ENCODE measurements at regions not wholly inside any gene's neighbourhood (a gene's known extent, or its start where the extent isn't known, plus 50 kb on each side); places are given as distances from the start of the nearest gene placed in this dataset.

DNA sequence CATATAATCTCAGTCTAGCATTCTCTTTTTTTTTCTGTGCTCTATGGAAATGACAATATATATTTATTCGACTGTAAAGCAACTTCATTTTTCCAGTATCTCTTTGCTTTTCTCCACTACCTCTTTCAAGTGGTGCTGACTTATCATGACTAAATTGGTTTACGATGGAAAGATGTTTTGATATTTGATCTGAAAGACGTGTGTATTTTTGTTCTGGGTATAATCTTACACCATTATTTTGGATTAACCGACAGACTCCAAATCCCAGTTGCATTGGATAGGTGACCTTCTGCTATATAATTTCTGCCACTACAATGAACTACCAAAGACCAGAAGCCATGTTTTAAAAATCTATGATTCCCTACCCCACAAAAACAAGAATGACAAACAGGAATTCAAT, 380.5 kb upstream of the NFE2L3 start:
- no peak for DNase-seq (ENCODE audit: low read depth, low spot score)

DNA sequence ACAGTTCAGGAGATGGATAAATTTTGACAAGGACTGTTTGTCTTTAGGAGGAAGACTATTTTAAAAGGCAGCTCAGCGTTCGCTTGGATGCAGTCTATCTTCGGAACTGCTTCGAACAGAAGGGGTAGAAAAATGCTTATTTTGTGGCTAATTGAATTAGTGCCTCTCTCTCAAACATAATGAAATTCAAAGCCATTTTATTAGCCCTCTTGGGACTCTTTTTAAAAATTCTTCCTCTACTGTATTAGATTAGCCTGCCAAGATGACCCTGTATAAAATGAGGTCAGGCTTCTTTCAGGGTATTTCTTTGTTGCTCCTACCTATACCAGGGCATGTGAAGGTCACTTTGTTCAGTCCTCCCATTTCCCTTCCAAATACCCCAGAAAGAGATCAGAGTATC, 379.2 kb upstream of the NFE2L3 start:
- H3K9me1 ChIP-seq (replicated peaks; ENCODE audit: control insufficient read depth, extremely low read depth, insufficient read depth, low read length), result no peaks in the 10 kb centered on the region
- no peak for DNase-seq (ENCODE audit: low read depth, low spot score)
- no peak overlapping the region for H2AFZ ChIP-seq (ENCODE audit: low read depth, low read length)
- FAIRE-seq, result no peak
- H3K9me3 ChIP-seq (replicated peaks; ENCODE audit: control insufficient read depth, insufficient read depth, low read length), result no peaks in the 10 kb centered on the region
- no peak overlapping the region for H3K27ac ChIP-seq (ENCODE audit: insufficient read depth, low read depth, low read length)
- no peak overlapping the region for H3K4me3 ChIP-seq (replicated peaks in 1 of 3; ENCODE audit: insufficient read depth in 1 of 3, low read depth in 1 of 3, low read length in 3 of 3)
- ChIA-PET CTCF (no interaction called here), POLR2A (no interaction called here)
- no peaks in the 10 kb centered on the region for H4K20me1 ChIP-seq (replicated peaks; ENCODE audit: control insufficient read depth, extremely low read depth, insufficient read depth, low read length)
- no peaks in the 10 kb centered on the region for H3K79me2 ChIP-seq (ENCODE audit: control insufficient read depth, insufficient read depth, low read length)
- no peak for TF ChIP-seq JUN (IDR thresholded peaks at IDR 0.05; ENCODE audit: borderline replicate concordance, insufficient read depth, insufficient read length, low read depth)
- no peak for TF ChIP-seq MYC (IDR thresholded peaks at IDR 0.05; ENCODE audit: low read depth, low read length)
- no peak for TF ChIP-seq EZH2 (IDR thresholded peaks at IDR 0.05; ENCODE audit: borderline replicate concordance, low read depth, low read length, severe bottlenecking)
- no peak for TF ChIP-seq FOS (IDR thresholded peaks at IDR 0.05; ENCODE audit: borderline replicate concordance, insufficient read depth, low read length)
- no peak for TF ChIP-seq GATA2 (IDR thresholded peaks at IDR 0.05; ENCODE audit: insufficient read depth, insufficient read length, low read depth, low read length)
- no peak for TF ChIP-seq POLR2A (IDR thresholded peaks at IDR 0.05; ENCODE audit: low read depth, low read length)
- TF ChIP-seq POLR2AphosphoS5 (IDR thresholded peaks at IDR 0.05; ENCODE audit: insufficient read depth, low read depth, low read length), result no peak
- TF ChIP-seq, protein P1, sequence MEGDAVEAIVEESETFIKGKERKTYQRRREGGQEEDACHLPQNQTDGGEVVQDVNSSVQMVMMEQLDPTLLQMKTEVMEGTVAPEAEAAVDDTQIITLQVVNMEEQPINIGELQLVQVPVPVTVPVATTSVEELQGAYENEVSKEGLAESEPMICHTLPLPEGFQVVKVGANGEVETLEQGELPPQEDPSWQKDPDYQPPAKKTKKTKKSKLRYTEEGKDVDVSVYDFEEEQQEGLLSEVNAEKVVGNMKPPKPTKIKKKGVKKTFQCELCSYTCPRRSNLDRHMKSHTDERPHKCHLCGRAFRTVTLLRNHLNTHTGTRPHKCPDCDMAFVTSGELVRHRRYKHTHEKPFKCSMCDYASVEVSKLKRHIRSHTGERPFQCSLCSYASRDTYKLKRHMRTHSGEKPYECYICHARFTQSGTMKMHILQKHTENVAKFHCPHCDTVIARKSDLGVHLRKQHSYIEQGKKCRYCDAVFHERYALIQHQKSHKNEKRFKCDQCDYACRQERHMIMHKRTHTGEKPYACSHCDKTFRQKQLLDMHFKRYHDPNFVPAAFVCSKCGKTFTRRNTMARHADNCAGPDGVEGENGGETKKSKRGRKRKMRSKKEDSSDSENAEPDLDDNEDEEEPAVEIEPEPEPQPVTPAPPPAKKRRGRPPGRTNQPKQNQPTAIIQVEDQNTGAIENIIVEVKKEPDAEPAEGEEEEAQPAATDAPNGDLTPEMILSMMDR (IDR thresholded peaks at IDR 0.05; ENCODE audit: extremely low read depth in 1 of 2, insufficient read depth in 1 of 2, low read depth in 1 of 2, low read length in 2 of 2), result no peak
- TF ChIP-seq, protein P2, sequence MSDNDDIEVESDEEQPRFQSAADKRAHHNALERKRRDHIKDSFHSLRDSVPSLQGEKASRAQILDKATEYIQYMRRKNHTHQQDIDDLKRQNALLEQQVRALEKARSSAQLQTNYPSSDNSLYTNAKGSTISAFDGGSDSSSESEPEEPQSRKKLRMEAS (IDR thresholded peaks at IDR 0.05; ENCODE audit: insufficient read depth, insufficient read length), result no peak
- H3K9ac ChIP-seq (replicated peaks; ENCODE audit: extremely low read depth, insufficient read depth, low read length), result no peak overlapping the region
- BruUV-seq (replicated peaks), result no TSS peak
- intact Hi-C loops (cut with micrococcal nuclease), result no loop called here
- H3K4me2 ChIP-seq (ENCODE audit: insufficient read depth, low read length), result no peak overlapping the region
- H3K4me1 ChIP-seq (ENCODE audit: control insufficient read depth, extremely low read depth, insufficient read depth, low read length), result no peaks in the 10 kb centered on the region
- no peaks in the 10 kb centered on the region for H3K27me3 ChIP-seq (ENCODE audit: control insufficient read depth in 2 of 2, insufficient read depth in 2 of 2, low read length in 2 of 2)
- H3K36me3 ChIP-seq (ENCODE audit: control insufficient read depth in 2 of 2, extremely low read depth in 1 of 2, insufficient read depth in 2 of 2, low read length in 2 of 2), result no peaks in the 10 kb centered on the region
- dilution Hi-C loops (cut with MboI; ENCODE audit: extremely low pct_ligation_motif_present, low sequenced_read_pairs), result no loop called here

More for the DNA sequence above, 380.5 kb upstream of the NFE2L3 start:
- no peak overlapping the region for H3K9ac ChIP-seq (replicated peaks; ENCODE audit: extremely low read depth, insufficient read depth, low read length)
- H3K79me2 ChIP-seq (ENCODE audit: control insufficient read depth, insufficient read depth, low read length), result no peaks in the 10 kb centered on the region
- CTCF ChIA-PET, result interaction anchor here (1.2 kb wide), 1 partner anchor 29 kb away, joined by 3 read pairs; no protein-coding TSS in a partner anchor
- H3K4me3 ChIP-seq (replicated peaks in 1 of 3; ENCODE audit: insufficient read depth in 1 of 3, low read depth in 1 of 3, low read length in 3 of 3), result no peak overlapping the region
- no peaks in the 10 kb centered on the region for H3K9me3 ChIP-seq (replicated peaks; ENCODE audit: control insufficient read depth, insufficient read depth, low read length)
- no peak overlapping the region for H2AFZ ChIP-seq (ENCODE audit: low read depth, low read length)
- H3K36me3 ChIP-seq (ENCODE audit: control insufficient read depth in 2 of 2, extremely low read depth in 1 of 2, insufficient read depth in 2 of 2, low read length in 2 of 2), result no peaks in the 10 kb centered on the region
- H3K4me2 ChIP-seq (ENCODE audit: insufficient read depth, low read length), result no peak overlapping the region
- no TSS peak for BruUV-seq (replicated peaks)
- H3K9me1 ChIP-seq (replicated peaks; ENCODE audit: control insufficient read depth, extremely low read depth, insufficient read depth, low read length), result no peaks in the 10 kb centered on the region
- no peaks in the 10 kb centered on the region for H3K4me1 ChIP-seq (ENCODE audit: control insufficient read depth, extremely low read depth, insufficient read depth, low read length)
- intact Hi-C loops (cut with micrococcal nuclease), result no loop called here
- POLR2A ChIA-PET, result no interaction called here
- H3K27me3 ChIP-seq (ENCODE audit: control insufficient read depth in 2 of 2, insufficient read depth in 2 of 2, low read length in 2 of 2), result no peaks in the 10 kb centered on the region
- no peak overlapping the region for H3K27ac ChIP-seq (ENCODE audit: insufficient read depth, low read depth, low read length)
- no peak for FAIRE-seq
- no peaks in the 10 kb centered on the region for H4K20me1 ChIP-seq (replicated peaks; ENCODE audit: control insufficient read depth, extremely low read depth, insufficient read depth, low read length)
- dilution Hi-C loops (cut with MboI; ENCODE audit: extremely low pct_ligation_motif_present, low sequenced_read_pairs), result no loop called here
- TF ChIP-seq GATA2 (IDR thresholded peaks at IDR 0.05; ENCODE audit: insufficient read depth, insufficient read length, low read depth, low read length) (no peak), EZH2 (IDR thresholded peaks at IDR 0.05; ENCODE audit: borderline replicate concordance, low read depth, low read length, severe bottlenecking) (no peak), MYC (IDR thresholded peaks at IDR 0.05; ENCODE audit: low read depth, low read length) (no peak), POLR2AphosphoS5 (IDR thresholded peaks at IDR 0.05; ENCODE audit: insufficient read depth, low read depth, low read length) (no peak)
- TF ChIP-seq, protein P1 (IDR thresholded peaks at IDR 0.05; ENCODE audit: extremely low read depth in 1 of 2, insufficient read depth in 1 of 2, low read depth in 1 of 2, low read length in 2 of 2), result no peak
